ENCODE measurements at regions not wholly inside any gene's neighbourhood (a gene's known extent, or its start where the extent isn't known, plus 50 kb on each side); places are given as distances from the start of the nearest gene placed in this dataset.
"Not testable (repeated sequence)": the region's sequence is repeated elsewhere in the genome, so short reads cannot be mapped to it uniquely, and the experiment has no call there.

- Histone ChIP-seq H3K27ac (ENCODE audit: low read length) (no peak overlapping the region), H3K4me3 (ENCODE audit: low read length) (no peak overlapping the region), H3K27me3 (ENCODE audit: control insufficient read depth, insufficient read depth, low read length) (no peaks in the 10 kb centered on the region), H3K4me1 (ENCODE audit: control insufficient read depth, insufficient read depth, low read length) (no peaks in the 10 kb centered on the region), H3K36me3 (ENCODE audit: control insufficient read depth, insufficient read depth, low read length) (no peaks in the 10 kb centered on the region), H3K9me3 (ENCODE audit: control insufficient read depth, insufficient read depth, low read length) (no peaks in the 10 kb centered on the region)
- WGBS (ENCODE audit: insufficient coverage, insufficient read length), result no CpG with 5 or more reads among the region's 10 CpGs
- no peak for DNase-seq (ENCODE audit: low read depth, low spot score)
Measured at GRCh38 chr2:8344144-8345097, 337.4 kb upstream of the ID2 start.

GRCh38 chr2:8345200-8345599 is 336.7 kb upstream of the ID2 start:
- DNase-seq (ENCODE audit: low read depth, low spot score), result no peak
- H3K4me1 ChIP-seq (ENCODE audit: control insufficient read depth, insufficient read depth, low read length), result no peaks in the 10 kb centered on the region
- H3K27ac ChIP-seq (ENCODE audit: low read length), result no peak overlapping the region
- no peaks in the 10 kb centered on the region for H3K36me3 ChIP-seq (ENCODE audit: control insufficient read depth, insufficient read depth, low read length)
- no peak overlapping the region for H3K4me3 ChIP-seq (ENCODE audit: low read length)
- no peaks in the 10 kb centered on the region for H3K27me3 ChIP-seq (ENCODE audit: control insufficient read depth, insufficient read depth, low read length)
- H3K9me3 ChIP-seq (ENCODE audit: control insufficient read depth, insufficient read depth, low read length), result no peaks in the 10 kb centered on the region
- no CpG with 5 or more reads among the region's 5 CpGs for WGBS (ENCODE audit: insufficient coverage, insufficient read length)

GRCh38 chr2:8346208-8346607 is 335.6 kb upstream of the ID2 start:
- Histone ChIP-seq H3K27me3 (ENCODE audit: control insufficient read depth, insufficient read depth, low read length) (no peaks in the 10 kb centered on the region), H3K4me1 (ENCODE audit: control insufficient read depth, insufficient read depth, low read length) (no peaks in the 10 kb centered on the region), H3K27ac (ENCODE audit: low read length) (no peak overlapping the region), H3K4me3 (ENCODE audit: low read length) (no peak overlapping the region), H3K9me3 (ENCODE audit: control insufficient read depth, insufficient read depth, low read length) (no peaks in the 10 kb centered on the region), H3K36me3 (ENCODE audit: control insufficient read depth, insufficient read depth, low read length) (no peaks in the 10 kb centered on the region)
- WGBS (ENCODE audit: insufficient coverage, insufficient read length), result no CpG with 5 or more reads among the region's 7 CpGs
- no peak for DNase-seq (ENCODE audit: low read depth, low spot score)

- Histone ChIP-seq H3K27me3 (ENCODE audit: control insufficient read depth, insufficient read depth, low read length) (no peaks in the 10 kb centered on the region), H3K4me3 (ENCODE audit: low read length) (no peak overlapping the region), H3K9me3 (ENCODE audit: control insufficient read depth, insufficient read depth, low read length) (no peaks in the 10 kb centered on the region), H3K27ac (ENCODE audit: low read length) (no peak overlapping the region), H3K36me3 (ENCODE audit: control insufficient read depth, insufficient read depth, low read length) (no peaks in the 10 kb centered on the region), H3K4me1 (ENCODE audit: control insufficient read depth, insufficient read depth, low read length) (no peaks in the 10 kb centered on the region)
- no CpG with 5 or more reads among the region's 5 CpGs for WGBS (ENCODE audit: insufficient coverage, insufficient read length)
- no peak for DNase-seq (ENCODE audit: low read depth, low spot score)
Measured at GRCh38 chr2:8346706-8347430, 335.0 kb upstream of the ID2 start.

GRCh38 chr2:8348911-8349310 is 332.9 kb upstream of the ID2 start:
- not testable (repeated sequence) for H3K27me3 ChIP-seq (ENCODE audit: control insufficient read depth, insufficient read depth, low read length); H3K4me1 ChIP-seq (ENCODE audit: control insufficient read depth, insufficient read depth, low read length); DNase-seq (ENCODE audit: low read depth, low spot score); H3K36me3 ChIP-seq (ENCODE audit: control insufficient read depth, insufficient read depth, low read length); H3K27ac ChIP-seq (ENCODE audit: low read length); H3K4me3 ChIP-seq (ENCODE audit: low read length); H3K9me3 ChIP-seq (ENCODE audit: control insufficient read depth, insufficient read depth, low read length)
- WGBS (ENCODE audit: insufficient coverage, insufficient read length), result no CpG with 5 or more reads among the region's 4 CpGs

GRCh38 chr2:8352296-8352695 is 329.6 kb upstream of the ID2 start:
- no peaks in the 10 kb centered on the region for H3K9me3 ChIP-seq (ENCODE audit: control insufficient read depth, insufficient read depth, low read length)
- H3K27me3 ChIP-seq (ENCODE audit: control insufficient read depth, insufficient read depth, low read length), result no peaks in the 10 kb centered on the region
- no peaks in the 10 kb centered on the region for H3K36me3 ChIP-seq (ENCODE audit: control insufficient read depth, insufficient read depth, low read length)
- DNase-seq (ENCODE audit: low read depth, low spot score), result no peak
- no peak overlapping the region for H3K4me3 ChIP-seq (ENCODE audit: low read length)
- no CpG with 5 or more reads among the region's 4 CpGs for WGBS (ENCODE audit: insufficient coverage, insufficient read length)
- H3K27ac ChIP-seq (ENCODE audit: low read length), result no peak overlapping the region
- no peaks in the 10 kb centered on the region for H3K4me1 ChIP-seq (ENCODE audit: control insufficient read depth, insufficient read depth, low read length)

- H3K36me3 ChIP-seq (ENCODE audit: control insufficient read depth, insufficient read depth, low read length), result no peaks in the 10 kb centered on the region
- H3K4me3 ChIP-seq (ENCODE audit: low read length), result no peak overlapping the region
- H3K9me3 ChIP-seq (ENCODE audit: control insufficient read depth, insufficient read depth, low read length), result no peaks in the 10 kb centered on the region
- H3K4me1 ChIP-seq (ENCODE audit: control insufficient read depth, insufficient read depth, low read length), result no peaks in the 10 kb centered on the region
- no peak overlapping the region for H3K27ac ChIP-seq (ENCODE audit: low read length)
- H3K27me3 ChIP-seq (ENCODE audit: control insufficient read depth, insufficient read depth, low read length), result no peaks in the 10 kb centered on the region
- DNase-seq (ENCODE audit: low read depth, low spot score), result no peak
- no CpG with 5 or more reads among the region's 1 CpG for whole genome bisulfite sequencing (ENCODE audit: insufficient coverage, insufficient read length)
Measured at GRCh38 chr2:8352989-8353388, 328.9 kb upstream of the ID2 start.

- H3K4me3 ChIP-seq (ENCODE audit: low read length), result no peak overlapping the region
- no peak overlapping the region for H3K27ac ChIP-seq (ENCODE audit: low read length)
- no peaks in the 10 kb centered on the region for H3K27me3 ChIP-seq (ENCODE audit: control insufficient read depth, insufficient read depth, low read length)
- H3K9me3 ChIP-seq (ENCODE audit: control insufficient read depth, insufficient read depth, low read length), result no peaks in the 10 kb centered on the region
- no peaks in the 10 kb centered on the region for H3K4me1 ChIP-seq (ENCODE audit: control insufficient read depth, insufficient read depth, low read length)
- no peaks in the 10 kb centered on the region for H3K36me3 ChIP-seq (ENCODE audit: control insufficient read depth, insufficient read depth, low read length)
- no peak for DNase-seq (ENCODE audit: low read depth, low spot score)
- no CpG with 5 or more reads among the region's 7 CpGs for WGBS (ENCODE audit: insufficient coverage, insufficient read length)
Measured at GRCh38 chr2:8355102-8355859, 326.6 kb upstream of the ID2 start.

GRCh38 chr2:8357738-8358518 is 323.9 kb upstream of the ID2 start:
- H3K4me1 ChIP-seq (ENCODE audit: control insufficient read depth, insufficient read depth, low read length), result no peaks in the 10 kb centered on the region
- no peaks in the 10 kb centered on the region for H3K27me3 ChIP-seq (ENCODE audit: control insufficient read depth, insufficient read depth, low read length)
- DNase-seq (ENCODE audit: low read depth, low spot score), result no peak
- no peaks in the 10 kb centered on the region for H3K36me3 ChIP-seq (ENCODE audit: control insufficient read depth, insufficient read depth, low read length)
- no CpG with 5 or more reads among the region's 8 CpGs for WGBS (ENCODE audit: insufficient coverage, insufficient read length)
- no peak overlapping the region for H3K27ac ChIP-seq (ENCODE audit: low read length)
- H3K9me3 ChIP-seq (ENCODE audit: control insufficient read depth, insufficient read depth, low read length), result no peaks in the 10 kb centered on the region
- no peak overlapping the region for H3K4me3 ChIP-seq (ENCODE audit: low read length)

GRCh38 chr2:8361930-8362329 is 319.9 kb upstream of the ID2 start:
- Histone ChIP-seq H3K4me1 (ENCODE audit: control insufficient read depth, insufficient read depth, low read length) (no peaks in the 10 kb centered on the region), H3K9me3 (ENCODE audit: control insufficient read depth, insufficient read depth, low read length) (no peaks in the 10 kb centered on the region), H3K27ac (ENCODE audit: low read length) (no peak overlapping the region), H3K36me3 (ENCODE audit: control insufficient read depth, insufficient read depth, low read length) (no peaks in the 10 kb centered on the region), H3K4me3 (ENCODE audit: low read length) (no peak overlapping the region), H3K27me3 (ENCODE audit: control insufficient read depth, insufficient read depth, low read length) (no peaks in the 10 kb centered on the region)
- DNase-seq (ENCODE audit: low read depth, low spot score), result no peak
- WGBS (ENCODE audit: insufficient coverage, insufficient read length), result no CpG with 5 or more reads among the region's 8 CpGs

Data from iPS DF 6.9 (cell line).